Neuronal stem cell (in vitro differentiated cells): ENCODE measurements at regions not wholly inside any gene's neighbourhood (a gene's known extent, or its start where the extent isn't known, plus 50 kb on each side); places are given as distances from the start of the nearest gene placed in this dataset.

Experiments used
- DNase-seq: peaks from one replicate; pipeline ENCODE4 v3.0.0-alpha.2; 2013; ENCODE audit warnings: low spot score
- H2AFZ ChIP-seq: one replicate; pipeline ENCODE4 v1.6.1; 2013; ENCODE audit warnings: mild to moderate bottlenecking, low read length, inconsistent platforms
- H2AK5ac ChIP-seq: 2 replicates; pipeline ENCODE4 v1.6.1; 2013; ENCODE audit warnings: low read depth, mild to moderate bottlenecking, inconsistent platforms, low read length, moderate library complexity, mixed read lengths
- H2BK120ac ChIP-seq: 2 replicates; pipeline ENCODE4 v1.6.1; 2013; ENCODE audit warnings: low read depth, mild to moderate bottlenecking, inconsistent platforms, low read length, moderate library complexity, mixed read lengths
- H2BK12ac ChIP-seq: one replicate; pipeline ENCODE4 v1.6.1; 2013; ENCODE audit warnings: low read length, inconsistent platforms
- H2BK15ac ChIP-seq: 2 replicates; pipeline ENCODE4 v1.6.1; 2013; ENCODE audit warnings: mild to moderate bottlenecking, low read length, inconsistent platforms, mixed read lengths
- H2BK5ac ChIP-seq: one replicate; pipeline ENCODE4 v1.6.1; 2013; ENCODE audit warnings: inconsistent platforms, mild to moderate bottlenecking, low read length, moderate library complexity
- H3K14ac ChIP-seq: one replicate; pipeline ENCODE4 v1.6.1; 2013; ENCODE audit warnings: low read length, inconsistent platforms
- H3K18ac ChIP-seq: 2 replicates; pipeline ENCODE4 v1.6.1; 2013; ENCODE audit warnings: low read length, inconsistent platforms
- H3K23ac ChIP-seq: 2 replicates; pipeline ENCODE4 v1.6.1; 2013; ENCODE audit warnings: low read depth, mild to moderate bottlenecking, mixed read lengths, low read length, inconsistent platforms; ENCODE audit not compliant: poor library complexity
- H3K27ac ChIP-seq: replicated peaks from 3 replicates; pipeline ENCODE4 v1.5.1; 2013; ENCODE audit warnings: low read length, inconsistent platforms
- H3K27me3 ChIP-seq, 3 experiments: 2 replicates each; pipeline ENCODE4 v1.6.1; 2013; ENCODE audit warnings: low read length in 3 of 3, mild to moderate bottlenecking in 2 of 3, inconsistent platforms in 1 of 3, low read depth in 1 of 3, mixed read lengths in 1 of 3, moderate library complexity in 1 of 3; ENCODE audit not compliant: control insufficient read depth in 3 of 3, insufficient read depth in 3 of 3
- H3K36me3 ChIP-seq, 2 donors: replicated peaks in 1 of 2; 2 replicates each; pipeline ENCODE4 v1.6.1; 2013; ENCODE audit warnings: low read length in 2 of 2; ENCODE audit not compliant: control insufficient read depth in 2 of 2, insufficient read depth in 2 of 2
- H3K4ac ChIP-seq: 2 replicates; pipeline ENCODE4 v1.6.1; 2013; ENCODE audit warnings: inconsistent platforms, mild to moderate bottlenecking, low read length, moderate library complexity
- H3K4me1 ChIP-seq, 2 donors: 1 replicate in 1 of 2; 2 replicates in 1 of 2; pipeline ENCODE4 v1.6.1; 2013; ENCODE audit warnings: low read length in 2 of 2, low read depth in 1 of 2; ENCODE audit not compliant: control insufficient read depth in 2 of 2, insufficient read depth in 1 of 2
- H3K4me2 ChIP-seq: one replicate; pipeline ENCODE4 v1.6.1; 2013; ENCODE audit warnings: mild to moderate bottlenecking, low read length, inconsistent platforms; ENCODE audit not compliant: insufficient read depth, poor library complexity, severe bottlenecking
- H3K4me3 ChIP-seq, 2 donors: 2 replicates each; pipeline ENCODE4 v1.5.1; 2013; ENCODE audit warnings: low read length in 2 of 2, mild to moderate bottlenecking in 2 of 2, inconsistent platforms in 1 of 2, moderate library complexity in 1 of 2
- H3K79me1 ChIP-seq: one replicate; pipeline ENCODE4 v1.6.1; 2013; ENCODE audit warnings: low read depth, mild to moderate bottlenecking, inconsistent platforms, low read length, moderate library complexity
- H3K9ac ChIP-seq: one replicate; pipeline ENCODE4 v1.6.1; 2013; ENCODE audit warnings: mild to moderate bottlenecking, low read depth, low read length, inconsistent platforms; ENCODE audit not compliant: poor library complexity
- H3K9me3 ChIP-seq, 2 donors: replicated peaks in 1 of 2; 2 replicates each; pipeline versions ENCODE3 to v1.6.1; 2013; ENCODE audit warnings: low read length in 2 of 2, mild to moderate bottlenecking in 2 of 2, inconsistent platforms in 1 of 2, low read depth in 1 of 2, mixed read lengths in 1 of 2, moderate library complexity in 1 of 2; ENCODE audit not compliant: control insufficient read depth in 2 of 2, insufficient read depth in 1 of 2
- H4K8ac ChIP-seq: one replicate; pipeline ENCODE4 v1.6.1; 2013; ENCODE audit warnings: low read depth, mild to moderate bottlenecking, inconsistent platforms, low read length, moderate library complexity
- H4K91ac ChIP-seq: one replicate; pipeline ENCODE4 v1.6.1; 2013; ENCODE audit warnings: low read length, low read depth, mild to moderate bottlenecking, inconsistent platforms; ENCODE audit not compliant: poor library complexity
- WGBS, 2 donors: extraction: QIAGEN DNeasy Blood & Tissue Kit; methylation state at CpG; one replicate each; pipeline ENCODE4 v1.1.7; 2013; ENCODE audit warnings: missing lambda C conversion rate in 2 of 2, mixed read lengths in 1 of 2; ENCODE audit not compliant: insufficient read length in 2 of 2, insufficient replicate concordance in 1 of 2; ENCODE audit errors: extremely low coverage in 2 of 2; 5-methylcytosine and 5-hydroxymethylcytosine counted together

- no peak overlapping the region for H3K4ac ChIP-seq
- H4K8ac ChIP-seq, result no peak overlapping the region
- no peak overlapping the region for H4K91ac ChIP-seq
- H2BK15ac ChIP-seq, result no peak overlapping the region
- no peak overlapping the region for H2AK5ac ChIP-seq
- DNase-seq, result no peak
- no peak overlapping the region for H3K4me2 ChIP-seq
- no peaks in the 10 kb centered on the region for H3K27me3 ChIP-seq
- H2BK5ac ChIP-seq, result no peak overlapping the region
- H3K4me3 ChIP-seq, result no peak overlapping the region
- WGBS, 2 donors, result no CpG with 5 or more reads among the region's 2 CpGs
- H3K79me1 ChIP-seq, result no peaks in the 10 kb centered on the region
- H3K36me3 ChIP-seq, result no peaks in the 10 kb centered on the region
- H2BK12ac ChIP-seq, result no peak overlapping the region
- no peaks in the 10 kb centered on the region for H3K4me1 ChIP-seq
- no peak overlapping the region for H3K18ac ChIP-seq
- H3K9ac ChIP-seq, result no peak overlapping the region
- no peak overlapping the region for H3K27ac ChIP-seq
- no peak overlapping the region for H2BK120ac ChIP-seq
- no peaks in the 10 kb centered on the region for H3K9me3 ChIP-seq
- no peak overlapping the region for H3K23ac ChIP-seq
- no peak overlapping the region for H2AFZ ChIP-seq
- no peak overlapping the region for H3K14ac ChIP-seq
These were observed 699.9 kb downstream of the C12orf50 start for GRCh38 chr12:87329076-87329863.

GRCh38 chr12:87323369-87323768 lies 705.8 kb downstream of the C12orf50 start:
- no peak overlapping the region for H3K4me2 ChIP-seq
- DNase-seq, result no peak
- no peak overlapping the region for H2BK12ac ChIP-seq
- H4K91ac ChIP-seq, result no peak overlapping the region
- H3K18ac ChIP-seq, result no peak overlapping the region
- no peak overlapping the region for H2BK120ac ChIP-seq
- no peak overlapping the region for H3K14ac ChIP-seq
- H3K4ac ChIP-seq, result no peak overlapping the region
- H3K4me3 ChIP-seq, result no peak overlapping the region
- no peaks in the 10 kb centered on the region for H3K27me3 ChIP-seq
- no peak overlapping the region for H2AK5ac ChIP-seq
- no CpG with 5 or more reads among the region's 1 CpG for WGBS, 2 donors
- H2BK5ac ChIP-seq, result no peak overlapping the region
- H3K27ac ChIP-seq, result no peak overlapping the region
- no peaks in the 10 kb centered on the region for H3K79me1 ChIP-seq
- no peak overlapping the region for H2BK15ac ChIP-seq
- no peak overlapping the region for H3K23ac ChIP-seq
- H3K9me3 ChIP-seq, result no peaks in the 10 kb centered on the region
- no peak overlapping the region for H2AFZ ChIP-seq
- H3K9ac ChIP-seq, result no peak overlapping the region
- no peaks in the 10 kb centered on the region for H3K4me1 ChIP-seq
- peaks cover 0 to 2% of the 10 kb centered on the region in 2 donors for H3K36me3 ChIP-seq
- no peak overlapping the region for H4K8ac ChIP-seq

DNA sequence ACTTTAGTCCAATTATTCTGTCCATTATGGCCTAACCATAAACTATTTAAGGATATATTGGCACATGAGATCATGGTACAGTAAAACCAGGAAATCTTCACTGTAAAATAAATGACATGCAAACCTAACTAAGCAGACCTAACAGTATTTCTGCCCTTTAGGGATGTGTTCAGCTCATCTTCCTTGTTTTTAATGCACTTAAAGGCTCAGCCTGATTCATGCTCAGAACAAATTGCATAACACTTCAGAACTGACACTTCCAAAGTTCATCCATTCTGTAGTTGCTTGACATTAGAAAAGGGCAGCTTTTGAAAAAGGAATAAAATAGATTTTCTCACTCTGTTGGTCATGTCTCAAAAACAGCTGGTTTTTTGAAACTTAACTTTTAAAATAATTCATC lies 708.5 kb downstream of the C12orf50 start:
- H3K14ac ChIP-seq, result no peak overlapping the region
- no peak overlapping the region for H3K23ac ChIP-seq
- H3K4ac ChIP-seq, result no peak overlapping the region
- no peak overlapping the region for H2AK5ac ChIP-seq
- no peaks in the 10 kb centered on the region for H3K27me3 ChIP-seq
- H4K8ac ChIP-seq, result no peak overlapping the region
- H2BK15ac ChIP-seq, result no peak overlapping the region
- DNase-seq, result no peak
- no peak overlapping the region for H3K27ac ChIP-seq
- H2BK120ac ChIP-seq, result no peak overlapping the region
- no peak overlapping the region for H4K91ac ChIP-seq
- H3K18ac ChIP-seq, result no peak overlapping the region
- peaks cover 0 to 2% of the 10 kb centered on the region in 2 donors for H3K36me3 ChIP-seq
- no peaks in the 10 kb centered on the region for H3K9me3 ChIP-seq
- no peaks in the 10 kb centered on the region for H3K4me1 ChIP-seq
- no peak overlapping the region for H2AFZ ChIP-seq
- H3K4me2 ChIP-seq, result no peak overlapping the region
- H3K79me1 ChIP-seq, result no peaks in the 10 kb centered on the region
- H3K9ac ChIP-seq, result no peak overlapping the region
- H3K4me3 ChIP-seq, result no peak overlapping the region
- no peak overlapping the region for H2BK5ac ChIP-seq
- H2BK12ac ChIP-seq, result no peak overlapping the region

DNA sequence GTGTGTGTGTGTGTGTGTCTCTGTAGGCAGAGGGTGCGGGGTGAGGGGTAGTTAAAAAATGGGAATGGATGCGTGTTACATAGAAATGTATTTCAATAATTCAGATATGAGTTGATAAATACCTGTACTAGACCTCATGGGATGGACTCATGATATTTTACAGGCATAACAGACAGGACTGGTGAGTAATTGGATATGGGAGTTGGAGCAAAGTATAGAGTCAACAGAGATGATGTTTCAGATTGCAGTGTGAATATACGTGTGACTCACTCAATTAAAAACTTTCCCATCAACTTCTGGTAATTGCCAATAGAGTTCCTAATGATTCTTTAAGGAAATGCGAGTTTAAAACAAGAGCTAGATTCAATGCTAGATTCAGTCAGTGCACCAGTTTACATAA lies 711.9 kb downstream of the C12orf50 start:
- Histone ChIP-seq H2AFZ (no peak overlapping the region), H4K91ac (no peak overlapping the region), H2BK12ac (no peak overlapping the region), H3K9me3 (no peaks in the 10 kb centered on the region), H4K8ac (no peak overlapping the region), H3K27me3 (no peaks in the 10 kb centered on the region), H3K4me1 (no peaks in the 10 kb centered on the region), H3K14ac (no peak overlapping the region), H3K4me2 (no peak overlapping the region), H3K18ac (no peak overlapping the region), H3K36me3 (peaks cover 0 to 2% of the 10 kb centered on the region in 2 donors), H2BK120ac (no peak overlapping the region), H3K9ac (no peak overlapping the region), H3K23ac (no peak overlapping the region), H2BK5ac (no peak overlapping the region), H2AK5ac (no peak overlapping the region), H3K4me3 (no peak overlapping the region), H3K79me1 (no peaks in the 10 kb centered on the region), H3K4ac (no peak overlapping the region), H3K27ac (no peak overlapping the region), H2BK15ac (no peak overlapping the region)
- 100% methylated on average over 2 of the region's 4 CpGs; no CpG with 5 or more reads in 1 of the 2 donors for WGBS, 2 donors
- DNase-seq, result no peak
